OCI-LY7 (cell line): ENCODE measurements at regions not wholly inside any gene's neighbourhood (a gene's known extent, or its start where the extent isn't known, plus 50 kb on each side); places are given as distances from the start of the nearest gene placed in this dataset.
A peak's percentile ranks its signal among the peaks of the same experiment; 100 is the strongest.

Source experiments
- BruUV-seq: library from RNA; stranded (reverse); fragments of 400-500 nt; replicated peaks from 2 replicates; lab custom pipeline; 2021; lab: Mats Ljungman, UMichigan
- CTCF ChIA-PET: fragments of 300-600 bp; sonication (Branson Sonifier 250); formaldehyde crosslinking; loops from one replicate; lab custom pipeline; 2022; ENCODE audit warnings: antibody characterized with exemption; ENCODE audit not compliant: unreplicated experiment; lab: Charles Lee
- POLR2A ChIA-PET: fragments of 300-600 bp; sonication (Branson Sonifier 250); formaldehyde crosslinking; loops from one replicate; lab custom pipeline; 2022; ENCODE audit warnings: antibody characterized with exemption; lab: Charles Lee
- DNase-seq: peaks from one replicate; pipeline ENCODE4 v3.0.0-alpha.2; 2015; ENCODE audit warnings: low spot score
- H2AFZ ChIP-seq: fragments of 200-600 bp; sonication (generic), shearing (Covaris generic); 2 replicates; pipeline ENCODE4 v1.6.1; 2014; ENCODE audit warnings: mild to moderate bottlenecking, antibody characterized with exemption, low read length, moderate library complexity
- H3K27ac ChIP-seq: fragments of 200-600 bp; sonication (generic); 2 replicates; pipeline ENCODE4 v1.5.1; 2014; ENCODE audit warnings: mixed run types, low read depth, mild to moderate bottlenecking, moderate library complexity, low read length, inconsistent platforms; ENCODE audit not compliant: poor library complexity, severe bottlenecking
- H3K36me3 ChIP-seq: fragments of 200-600 bp; sonication (generic); 2 replicates; pipeline ENCODE4 v1.6.1; 2014; ENCODE audit warnings: mild to moderate bottlenecking, antibody characterized with exemption, low read length, moderate library complexity, mixed read lengths; ENCODE audit not compliant: insufficient read depth
- H3K4me1 ChIP-seq: fragments of 200-600 bp; sonication (generic); 2 replicates; pipeline ENCODE4 v1.5.1; 2014; ENCODE audit warnings: mild to moderate bottlenecking, low read length; ENCODE audit not compliant: insufficient read depth, poor library complexity, severe bottlenecking
- H3K4me2 ChIP-seq: fragments of 200-600 bp; sonication (generic); 2 replicates; pipeline ENCODE4 v1.6.1; 2014; ENCODE audit warnings: mild to moderate bottlenecking, low read length
- H3K4me3 ChIP-seq: fragments of 200-600 bp; sonication (generic); 2 replicates; pipeline ENCODE4 v1.5.1; 2014; ENCODE audit warnings: mild to moderate bottlenecking, low read depth, low read length; ENCODE audit not compliant: poor library complexity, severe bottlenecking
- H3K79me2 ChIP-seq: fragments of 200-600 bp; sonication (generic); 2 replicates; pipeline ENCODE4 v1.6.1; 2016; ENCODE audit warnings: low read depth, mild to moderate bottlenecking, low read length, moderate library complexity, mixed read lengths; ENCODE audit not compliant: insufficient read depth
- H3K9me2 ChIP-seq: fragments of 200-600 bp; sonication (generic); 2 replicates; pipeline ENCODE4 v1.6.1; 2016; ENCODE audit warnings: mild to moderate bottlenecking, low read length, mixed read lengths; ENCODE audit not compliant: insufficient read depth
- H3K9me3 ChIP-seq: fragments of 200-600 bp; sonication (generic); 2 replicates; pipeline ENCODE4 v1.6.1; 2014; ENCODE audit warnings: mild to moderate bottlenecking, mixed run types, low read length, mixed read lengths
- H4K20me1 ChIP-seq: fragments of 200-600 bp; sonication (generic); 2 replicates; pipeline ENCODE4 v1.6.1; 2014; ENCODE audit warnings: mild to moderate bottlenecking, antibody characterized with exemption, low read length, moderate library complexity, mixed read lengths; ENCODE audit not compliant: insufficient read depth
- CTCF ChIP-seq: fragments of 200-600 bp; sonication (generic); conservative IDR thresholded peaks from 2 replicates; pipeline ENCODE4 v1.5.1; 2014; ENCODE audit warnings: mild to moderate bottlenecking, antibody characterized with exemption, low read length, moderate library complexity, mixed read lengths
- EZH2phosphoT487 ChIP-seq: fragments of 200-600 bp; sonication (generic); IDR thresholded peaks from 2 replicates; pipeline ENCODE4 v1.6.1; 2018; ENCODE audit warnings: low read depth, borderline replicate concordance, mild to moderate bottlenecking, mixed run types, antibody characterized with exemption, low read length, moderate library complexity, mixed read lengths
- intact Hi-C: fragments of 100-400 bp; cut with micrococcal nuclease; formaldehyde crosslinking; loops from one replicate; pipeline ENCODE4 v1.10.0; 2022; ENCODE audit not compliant: unreplicated experiment

GRCh38 chr1:22286491-22286890 is 143.6 kb upstream of the WNT4 start:
- TF ChIP-seq CTCF (peak; percentile 27; the same call in 1 of the 2 replicates), EZH2phosphoT487 (no peak)
- no peak for DNase-seq
- Histone ChIP-seq H3K4me1 (no peaks in the 10 kb centered on the region), H3K36me3 (no peaks in the 10 kb centered on the region), H3K9me2 (no peaks in the 10 kb centered on the region), H3K4me3 (no peak overlapping the region), H3K9me3 (no peaks in the 10 kb centered on the region), H3K27ac (no peak overlapping the region), H3K4me2 (no peak overlapping the region), H4K20me1 (no peaks in the 10 kb centered on the region), H2AFZ (no peak overlapping the region), H3K79me2 (no peaks in the 10 kb centered on the region)
- CTCF ChIA-PET, result no interaction called here
- POLR2A ChIA-PET, result interaction anchor here (0.7 kb wide), 1 partner anchor 75 kb away, joined by 3 read pairs; no protein-coding TSS in a partner anchor
- intact Hi-C loops, result no loop called here
- BruUV-seq, result no TSS peak

GRCh38 chr1:22287273-22287672 is 144.4 kb upstream of the WNT4 start:
- TF ChIP-seq EZH2phosphoT487 (no peak), CTCF (no peak)
- Histone ChIP-seq H3K36me3 (no peaks in the 10 kb centered on the region), H3K9me3 (no peaks in the 10 kb centered on the region), H3K9me2 (no peaks in the 10 kb centered on the region), H3K4me2 (no peak overlapping the region), H3K79me2 (no peaks in the 10 kb centered on the region), H4K20me1 (no peaks in the 10 kb centered on the region), H3K27ac (no peak overlapping the region), H2AFZ (no peak overlapping the region), H3K4me1 (no peaks in the 10 kb centered on the region), H3K4me3 (no peak overlapping the region)
- POLR2A ChIA-PET, result interaction anchor here (0.7 kb wide), 1 partner anchor 32 kb away, joined by 3 read pairs; no protein-coding TSS in a partner anchor
- intact Hi-C loops, result no loop called here
- BruUV-seq, result no TSS peak
- CTCF ChIA-PET, result no interaction called here
- DNase-seq, result no peak

GRCh38 chr1:22287946-22288520 is 145.1 kb upstream of the WNT4 start:
- ChIA-PET POLR2A (no interaction called here), CTCF (no interaction called here)
- Histone ChIP-seq H2AFZ (no peak overlapping the region), H3K36me3 (no peaks in the 10 kb centered on the region), H3K4me3 (no peak overlapping the region), H3K79me2 (no peaks in the 10 kb centered on the region), H3K4me2 (no peak overlapping the region), H3K27ac (no peak overlapping the region), H3K9me3 (no peaks in the 10 kb centered on the region), H4K20me1 (no peaks in the 10 kb centered on the region), H3K4me1 (no peaks in the 10 kb centered on the region), H3K9me2 (no peaks in the 10 kb centered on the region)
- no peak for DNase-seq
- intact Hi-C loops, result no loop called here
- TF ChIP-seq CTCF, result no peak
- no peak for TF ChIP-seq EZH2phosphoT487
- BruUV-seq, result no TSS peak
